Activated B cell treated with CpG ODN at 0.5 μM for 24 hours (primary cell): ENCODE measurements at regions not wholly inside any gene's neighbourhood (a gene's known extent, or its start where the extent isn't known, plus 50 kb on each side); places are given as distances from the start of the nearest gene placed in this dataset.

ENCODE experiments used
- ATAC-seq: fragments of 200-7000 bp; cut with Tn5 transposase; one replicate; pipeline ENCODE4 v1.10.0; 2021; ENCODE audit warnings: low read depth, mild to moderate bottlenecking, moderate library complexity
- CTCF ChIA-PET: fragments of 350-600 bp; sonication (Branson Sonifier 250); formaldehyde crosslinking; loops from one replicate; lab custom pipeline; 2021; ENCODE audit warnings: antibody characterized with exemption; lab: Charles Lee
- POLR2A ChIA-PET: fragments of 350-600 bp; sonication (Branson Sonifier 250); formaldehyde crosslinking; loops from one replicate; lab custom pipeline; 2021; ENCODE audit warnings: antibody characterized with exemption; lab: Charles Lee
- DNase-seq: peaks from one replicate; pipeline ENCODE4 v3.0.0; 2022
- H3K27ac Mint-ChIP-seq: one replicate; pipeline ENCODE4 v1.8.0; 2020; ENCODE audit warnings: mixed read lengths
- H3K27me3 Mint-ChIP-seq: one replicate; pipeline ENCODE4 v1.8.0; 2021; ENCODE audit warnings: mixed read lengths
- H3K36me3 Mint-ChIP-seq: one replicate; pipeline ENCODE4 v1.8.0; 2021; ENCODE audit warnings: low read depth, mixed read lengths
- H3K4me1 Mint-ChIP-seq: one replicate; pipeline ENCODE4 v1.8.0; 2021; ENCODE audit warnings: mixed read lengths
- H3K4me3 Mint-ChIP-seq: one replicate; pipeline ENCODE4 v1.8.0; 2020; ENCODE audit warnings: mild to moderate bottlenecking, mixed read lengths
- H3K9me3 Mint-ChIP-seq: one replicate; pipeline ENCODE4 v1.8.0; 2020; ENCODE audit warnings: mixed read lengths
- CTCF ChIP-seq: fragments of 200-600 bp; IDR thresholded peaks from one replicate; pipeline ENCODE4 v1.8.0; 2022; ENCODE audit warnings: antibody characterized with exemption, mild to moderate bottlenecking
- intact Hi-C: fragments of 100-400 bp; cut with micrococcal nuclease; formaldehyde crosslinking; loops from one replicate; pipeline ENCODE4 v1.15.1; 2024

GRCh38 chr12:58177366-58177765 is 236.0 kb downstream of the ATP23 start:
- ATAC-seq (no peak), DNase-seq (no peak)
- Mint-ChIP-seq H3K4me1 (peaks cover 4% of the 10 kb centered on the region), H3K27me3 (peaks cover 23% of the 10 kb centered on the region), H3K27ac (no peak overlapping the region), H3K9me3 (no peaks in the 10 kb centered on the region), H3K36me3 (no peaks in the 10 kb centered on the region), H3K4me3 (no peak overlapping the region)
- intact Hi-C loops, result no loop called here
- ChIA-PET CTCF (no interaction called here), POLR2A (no interaction called here)
- no peak for TF ChIP-seq CTCF

- Mint-ChIP-seq H3K27ac (no peak overlapping the region), H3K4me1 (peaks cover 2% of the 10 kb centered on the region), H3K36me3 (peaks cover 1% of the 10 kb centered on the region), H3K27me3 (peaks cover 9% of the 10 kb centered on the region), H3K9me3 (peaks cover 16% of the 10 kb centered on the region), H3K4me3 (no peak overlapping the region)
- intact Hi-C loops, result no loop called here
- CTCF ChIA-PET, result no interaction called here
- TF ChIP-seq CTCF, result no peak
- ATAC-seq, result no peak
- DNase-seq, result no peak
- POLR2A ChIA-PET, result no interaction called here
Measured at GRCh38 chr12:58184212-58184611, 242.8 kb downstream of the ATP23 start.

- H3K27me3 Mint-ChIP-seq, result peaks cover 4% of the 10 kb centered on the region
- peaks cover 1% of the 10 kb centered on the region for H3K36me3 Mint-ChIP-seq
- ChIA-PET POLR2A (no interaction called here), CTCF (no interaction called here)
- no peak overlapping the region for H3K4me3 Mint-ChIP-seq
- intact Hi-C loops, result no loop called here
- H3K9me3 Mint-ChIP-seq, result peaks cover 16% of the 10 kb centered on the region
- no peak for ATAC-seq
- H3K27ac Mint-ChIP-seq, result no peak overlapping the region
- DNase-seq, result no peak
- TF ChIP-seq CTCF, result no peak
- H3K4me1 Mint-ChIP-seq, result peaks cover 2% of the 10 kb centered on the region
Measured at GRCh38 chr12:58186401-58186800, 245.0 kb downstream of the ATP23 start.

- TF ChIP-seq CTCF, result no peak
- Mint-ChIP-seq H3K4me1 (peaks cover 2% of the 10 kb centered on the region), H3K36me3 (peaks cover 1% of the 10 kb centered on the region), H3K4me3 (no peak overlapping the region), H3K27me3 (peaks cover 4% of the 10 kb centered on the region), H3K9me3 (peaks cover 16% of the 10 kb centered on the region), H3K27ac (no peak overlapping the region)
- no peak for DNase-seq
- ChIA-PET POLR2A (no interaction called here), CTCF (no interaction called here)
- intact Hi-C loops, result no loop called here
- ATAC-seq, result no peak
Measured at GRCh38 chr12:58186914-58187313, 245.5 kb downstream of the ATP23 start.

GRCh38 chr12:58189030-58189429 is 247.7 kb downstream of the ATP23 start:
- DNase-seq, result no peak
- ChIA-PET CTCF (no interaction called here), POLR2A (no interaction called here)
- Mint-ChIP-seq H3K27me3 (peaks cover 4% of the 10 kb centered on the region), H3K9me3 (peaks cover 23% of the 10 kb centered on the region), H3K4me3 (no peak overlapping the region), H3K27ac (no peak overlapping the region), H3K36me3 (peaks cover 1% of the 10 kb centered on the region), H3K4me1 (peaks cover 9% of the 10 kb centered on the region)
- ATAC-seq, result no peak
- no peak for TF ChIP-seq CTCF
- intact Hi-C loops, result no loop called here
